A549 (cell line): ENCODE measurements at regions not wholly inside any gene's neighbourhood (a gene's known extent, or its start where the extent isn't known, plus 50 kb on each side); places are given as distances from the start of the nearest gene placed in this dataset.

Experiments
- ATAC-seq, 2 experiments: fragments of 200-7000 bp in 1 of 2; fragments of >200 bp in 1 of 2; cut with Nextera tagmentation in 1 of 2; cut with Tn5 transposase in 1 of 2; 3 replicates each; pipeline versions ENCODE4 v1.8.0 to v1.9.1; 2018 to 2020; ENCODE audit warnings: mild to moderate bottlenecking in 1 of 2, moderate library complexity in 1 of 2
- CTCF ChIA-PET: fragments of 300-600 bp; sonication (Branson Sonifier 250); formaldehyde crosslinking; extraction: SDS; loops from one replicate; lab custom pipeline; 2021; ENCODE audit warnings: antibody characterized with exemption, inconsistent platforms; lab: Yijun Ruan, JAX
- POLR2A ChIA-PET: fragments of 350-600 bp; formaldehyde crosslinking; extraction: SDS; loops from one replicate; lab custom pipeline; 2021; ENCODE audit warnings: antibody characterized with exemption, inconsistent platforms; lab: Yijun Ruan, JAX
- DNase-seq, 2 experiments: peaks; one replicate each; pipeline versions ENCODE4 v3.0.0 to v3.0.0-alpha.2; 2011 to 2016; ENCODE audit warnings: low read depth in 1 of 2, low spot score in 1 of 2
- FAIRE-seq: peaks from 2 replicates; lab custom pipeline; 2011; peaks lifted over from hg19 to GRCh38; lab: Jason Lieb, UNC
- H3K27ac ChIP-seq, 2 experiments: fragments of >200 bp; sonication (Bioruptor Twin); formaldehyde crosslinking; 3 replicates each; pipeline ENCODE4 v1.5.1; 2016 to 2017
- H3K4me1 ChIP-seq: fragments of >200 bp; sonication (Bioruptor Twin); formaldehyde crosslinking; 3 replicates; pipeline ENCODE4 v1.6.1; 2016
- H3K4me2 ChIP-seq: fragments of >200 bp; sonication (Bioruptor Twin); formaldehyde crosslinking; 3 replicates; pipeline ENCODE4 v1.6.1; 2016
- H3K4me3 ChIP-seq: fragments of >200 bp; sonication (Bioruptor Twin); formaldehyde crosslinking; 3 replicates; pipeline ENCODE4 v1.5.1; 2016
- H3K9me3 ChIP-seq: fragments of >200 bp; sonication (Bioruptor Twin); formaldehyde crosslinking; 3 replicates; pipeline ENCODE4 v1.6.1; 2016
- CBX2 ChIP-seq: fragments of 200-600 bp; sonication (generic); IDR thresholded peaks from 2 replicates; pipeline ENCODE4 v1.6.1; 2016; ENCODE audit warnings: low read depth, mild to moderate bottlenecking, borderline replicate concordance
- CHD4 ChIP-seq: fragments of 200-600 bp; sonication (generic); IDR thresholded peaks from 2 replicates; pipeline ENCODE4 v1.6.1; 2016; ENCODE audit warnings: antibody characterized with exemption, mild to moderate bottlenecking, borderline replicate concordance
- EP300 ChIP-seq, 2 experiments: fragments of >200 bp; sonication (Bioruptor Twin); formaldehyde crosslinking; IDR thresholded peaks; 2 replicates in 1 of 2; 3 replicates in 1 of 2; pipeline ENCODE4 v1.6.1; 2016 to 2017
- FOSL2 ChIP-seq, 2 experiments: fragments of 450-650 bp in 1 of 2; fragments of >200 bp in 1 of 2; sonication (Bioruptor Twin) in 1 of 2; formaldehyde crosslinking; IDR thresholded peaks; 2 replicates each; pipeline versions ENCODE4 v1.5.0 to v1.6.1; 2016 to 2020; ENCODE audit warnings: mild to moderate bottlenecking in 1 of 2, moderate library complexity in 1 of 2
- GATA3 ChIP-seq: IDR thresholded peaks from 2 replicates; pipeline ENCODE4 v1.6.1; 2012; ENCODE audit warnings: borderline replicate concordance
- HDAC2 ChIP-seq: fragments of 200-600 bp; sonication (generic); IDR thresholded peaks from 2 replicates; pipeline ENCODE4 v1.6.1; 2016
- HEYL ChIP-seq: fragments of 250-450 bp; sonication (Bioruptor Pico); IDR thresholded peaks from 2 replicates; pipeline ENCODE4 v1.8.0; 2021; ENCODE audit warnings: mild to moderate bottlenecking, moderate library complexity
- HOXB5 ChIP-seq: fragments of 250-450 bp; sonication (Bioruptor Pico); IDR thresholded peaks from 2 replicates; pipeline ENCODE4 v1.5.0; 2020; ENCODE audit warnings: mild to moderate bottlenecking, moderate library complexity
- JUNB ChIP-seq: fragments of >200 bp; sonication (Bioruptor Twin); formaldehyde crosslinking; IDR thresholded peaks from 2 replicates; pipeline ENCODE4 v1.6.1; 2016
- KDM1A ChIP-seq: fragments of 200-600 bp; sonication (generic); IDR thresholded peaks from 2 replicates; pipeline ENCODE4 v1.6.1; 2016; ENCODE audit warnings: low read depth, mild to moderate bottlenecking
- KDM5A ChIP-seq: fragments of 200-600 bp; sonication (generic); IDR thresholded peaks from 2 replicates; pipeline ENCODE4 v1.6.1; 2016; ENCODE audit warnings: antibody characterized with exemption, mild to moderate bottlenecking
- MAFK ChIP-seq: fragments of 450-650 bp; IDR thresholded peaks from 2 replicates; pipeline ENCODE4 v1.6.1; 2014; ENCODE audit not compliant: partially characterized antibody
- MAZ ChIP-seq: fragments of 150-350 bp; IDR thresholded peaks from 2 replicates; pipeline ENCODE4 v1.6.1; 2014; ENCODE audit warnings: antibody characterized with exemption, low read depth, low read length, borderline replicate concordance
- MYC ChIP-seq: IDR thresholded peaks from 2 replicates; pipeline ENCODE4 v1.6.1; 2012; ENCODE audit warnings: mild to moderate bottlenecking, inconsistent platforms, low read length, improper control_type of control experiment, borderline replicate concordance
- NPAS2 ChIP-seq: fragments of 250-450 bp; sonication (Bioruptor Pico); IDR thresholded peaks from 2 replicates; pipeline ENCODE4 v1.8.0; 2022; ENCODE audit warnings: mild to moderate bottlenecking, moderate library complexity, borderline replicate concordance
- NR3C1 ChIP-seq: fragments of >200 bp; sonication (Bioruptor Twin); formaldehyde crosslinking; IDR thresholded peaks from 3 replicates; pipeline ENCODE4 v1.6.1; 2017
- PHF8 ChIP-seq: fragments of 200-600 bp; sonication (generic); IDR thresholded peaks from 2 replicates; pipeline ENCODE4 v1.6.1; 2016; ENCODE audit warnings: low read depth, mild to moderate bottlenecking, antibody characterized with exemption, moderate library complexity, borderline replicate concordance
- RARB ChIP-seq: fragments of 250-450 bp; sonication (Bioruptor Pico); IDR thresholded peaks from 2 replicates; pipeline ENCODE4 v1.8.0; 2021; ENCODE audit warnings: mild to moderate bottlenecking, moderate library complexity
- SREBF2 ChIP-seq: fragments of 450-650 bp; IDR thresholded peaks from 2 replicates; pipeline ENCODE4 v1.6.1; 2014; ENCODE audit warnings: mild to moderate bottlenecking, moderate library complexity
- ZFP36 ChIP-seq: fragments of 450-650 bp; IDR thresholded peaks from 2 replicates; pipeline ENCODE4 v1.6.1; 2014; ENCODE audit warnings: borderline replicate concordance; ENCODE audit not compliant: partially characterized antibody
- ZSCAN20 ChIP-seq: fragments of 250-450 bp; sonication (Bioruptor Pico); IDR thresholded peaks from 2 replicates; pipeline ENCODE4 v1.8.0; 2022; ENCODE audit warnings: mild to moderate bottlenecking, moderate library complexity
- WGBS: methylation state at CpG from one replicate; pipeline ENCODE4 v1.1.6; 2017; ENCODE audit errors: missing lambda C conversion rate; 5-methylcytosine and 5-hydroxymethylcytosine counted together
- TF ChIP-seq, protein P1 (sequence below): fragments of 200-600 bp; sonication (generic); IDR thresholded peaks from 2 replicates; pipeline ENCODE4 v1.6.1; 2016; ENCODE audit warnings: antibody characterized with exemption, mild to moderate bottlenecking, moderate library complexity
- TF ChIP-seq, protein P2 (sequence below): fragments of 150-350 bp; IDR thresholded peaks from 2 replicates; pipeline ENCODE4 v1.6.1; 2014; ENCODE audit warnings: low read depth, mild to moderate bottlenecking, low read length

DNA sequence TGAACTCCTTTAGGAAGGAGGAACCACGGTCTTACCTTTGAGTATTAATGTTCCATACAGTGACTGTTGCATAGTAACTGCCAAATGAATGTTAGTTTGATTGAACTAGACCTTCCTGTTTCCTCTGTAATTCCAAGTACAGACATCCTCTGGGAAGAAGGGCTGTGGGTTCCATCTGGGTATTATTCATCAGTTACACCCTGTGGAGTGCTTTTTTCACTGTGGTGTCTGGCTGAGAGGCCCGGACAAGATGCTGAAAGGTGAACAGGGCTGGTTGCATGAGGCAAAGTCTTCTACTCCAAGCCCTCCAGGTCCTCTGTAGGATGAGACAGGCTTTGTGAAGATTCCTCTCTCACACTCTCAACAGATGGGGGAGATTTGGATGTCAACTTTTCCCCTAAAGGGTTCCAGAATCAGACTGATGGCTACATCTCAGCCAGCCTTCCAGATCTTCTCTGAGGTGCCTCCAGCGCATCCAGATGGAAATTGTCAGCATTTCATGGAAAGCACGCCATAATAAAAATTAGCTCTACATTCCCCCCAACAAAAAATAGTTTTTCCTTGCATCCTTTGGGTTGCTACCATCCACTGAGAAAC lies 230.9 kb downstream of the GAS1 start:
- CTCF ChIA-PET, result interaction anchor here (0.9 kb wide), 1 partner anchor 17 kb away, joined by 3 read pairs; no protein-coding TSS in a partner anchor
- FAIRE-seq, result no peak

DNA sequence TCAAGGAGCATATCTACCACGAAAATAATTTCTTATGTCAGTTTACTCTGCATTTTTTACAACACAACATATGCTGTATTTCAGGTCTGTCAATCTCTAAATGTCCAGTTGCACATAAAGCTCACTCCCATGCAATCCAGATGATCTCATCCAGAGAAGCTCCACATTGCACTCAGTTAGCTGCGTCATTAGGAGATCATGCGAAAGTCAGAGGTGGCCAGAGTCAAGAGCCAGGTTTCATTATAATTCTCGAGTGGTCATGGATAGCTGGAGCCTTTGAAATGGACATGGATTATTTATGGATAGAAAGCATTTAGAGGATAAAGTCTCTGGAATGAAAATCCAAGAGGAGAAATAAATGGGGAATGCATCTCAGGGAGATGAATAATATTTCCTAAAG lies 232.3 kb downstream of the GAS1 start:
- H3K4me1 ChIP-seq, result no peaks in the 10 kb centered on the region
- H3K9me3 ChIP-seq, result peaks cover 1% of the 10 kb centered on the region; the same call in 1 of the 3 replicates
- no peak overlapping the region for H3K4me3 ChIP-seq
- no peak for ATAC-seq
- ChIA-PET POLR2A (no interaction called here), CTCF (interaction anchor here (1.1 kb wide), 1 partner anchor 37 kb away, joined by 3 read pairs; no protein-coding TSS in a partner anchor)
- no peak for TF ChIP-seq HEYL (CRISPR knock-in tag)
- TF ChIP-seq MAZ, result no peak
- TF ChIP-seq NPAS2 (CRISPR knock-in tag), result no peak
- no peak for TF ChIP-seq EP300 (IDR thresholded peaks at IDR 0.05)
- no peak overlapping the region for H3K4me2 ChIP-seq
- FAIRE-seq, result no peak
- H3K27ac ChIP-seq, result no peak overlapping the region
- WGBS, result 1% methylated on average over 4 of the region's 4 CpGs
- no peak for DNase-seq

More for the DNA sequence above, 230.9 kb downstream of the GAS1 start:
- Histone ChIP-seq H3K4me1 (no peaks in the 10 kb centered on the region), H3K4me3 (no peak overlapping the region), H3K9me3 (peaks cover 8% of the 10 kb centered on the region; the same call in 1 of the 3 replicates), H3K4me2 (no peak overlapping the region), H3K27ac (no peak overlapping the region)
- DNase-seq (no peak), ATAC-seq (no peak)
- TF ChIP-seq KDM5A (no peak), KDM1A (no peak), SREBF2 (no peak), RARB (no peak), JUNB (no peak), NR3C1 (no peak), ZSCAN20 (CRISPR knock-in tag) (no peak), MYC (no peak), EP300 (IDR thresholded peaks at IDR 0.05) (no peak), MAFK (no peak), CBX2 (no peak), FOSL2 (IDR thresholded peaks at IDR 0.05) (no peak), FOSL2 (CRISPR knock-in tag; IDR thresholded peaks at IDR 0.05) (no peak), GATA3 (no peak), HDAC2 (no peak), ZFP36 (no peak), CHD4 (no peak), PHF8 (no peak), HOXB5 (CRISPR knock-in tag) (no peak)
- TF ChIP-seq, protein P1, sequence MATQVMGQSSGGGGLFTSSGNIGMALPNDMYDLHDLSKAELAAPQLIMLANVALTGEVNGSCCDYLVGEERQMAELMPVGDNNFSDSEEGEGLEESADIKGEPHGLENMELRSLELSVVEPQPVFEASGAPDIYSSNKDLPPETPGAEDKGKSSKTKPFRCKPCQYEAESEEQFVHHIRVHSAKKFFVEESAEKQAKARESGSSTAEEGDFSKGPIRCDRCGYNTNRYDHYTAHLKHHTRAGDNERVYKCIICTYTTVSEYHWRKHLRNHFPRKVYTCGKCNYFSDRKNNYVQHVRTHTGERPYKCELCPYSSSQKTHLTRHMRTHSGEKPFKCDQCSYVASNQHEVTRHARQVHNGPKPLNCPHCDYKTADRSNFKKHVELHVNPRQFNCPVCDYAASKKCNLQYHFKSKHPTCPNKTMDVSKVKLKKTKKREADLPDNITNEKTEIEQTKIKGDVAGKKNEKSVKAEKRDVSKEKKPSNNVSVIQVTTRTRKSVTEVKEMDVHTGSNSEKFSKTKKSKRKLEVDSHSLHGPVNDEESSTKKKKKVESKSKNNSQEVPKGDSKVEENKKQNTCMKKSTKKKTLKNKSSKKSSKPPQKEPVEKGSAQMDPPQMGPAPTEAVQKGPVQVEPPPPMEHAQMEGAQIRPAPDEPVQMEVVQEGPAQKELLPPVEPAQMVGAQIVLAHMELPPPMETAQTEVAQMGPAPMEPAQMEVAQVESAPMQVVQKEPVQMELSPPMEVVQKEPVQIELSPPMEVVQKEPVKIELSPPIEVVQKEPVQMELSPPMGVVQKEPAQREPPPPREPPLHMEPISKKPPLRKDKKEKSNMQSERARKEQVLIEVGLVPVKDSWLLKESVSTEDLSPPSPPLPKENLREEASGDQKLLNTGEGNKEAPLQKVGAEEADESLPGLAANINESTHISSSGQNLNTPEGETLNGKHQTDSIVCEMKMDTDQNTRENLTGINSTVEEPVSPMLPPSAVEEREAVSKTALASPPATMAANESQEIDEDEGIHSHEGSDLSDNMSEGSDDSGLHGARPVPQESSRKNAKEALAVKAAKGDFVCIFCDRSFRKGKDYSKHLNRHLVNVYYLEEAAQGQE, result no peak
- TF ChIP-seq, protein P2, sequence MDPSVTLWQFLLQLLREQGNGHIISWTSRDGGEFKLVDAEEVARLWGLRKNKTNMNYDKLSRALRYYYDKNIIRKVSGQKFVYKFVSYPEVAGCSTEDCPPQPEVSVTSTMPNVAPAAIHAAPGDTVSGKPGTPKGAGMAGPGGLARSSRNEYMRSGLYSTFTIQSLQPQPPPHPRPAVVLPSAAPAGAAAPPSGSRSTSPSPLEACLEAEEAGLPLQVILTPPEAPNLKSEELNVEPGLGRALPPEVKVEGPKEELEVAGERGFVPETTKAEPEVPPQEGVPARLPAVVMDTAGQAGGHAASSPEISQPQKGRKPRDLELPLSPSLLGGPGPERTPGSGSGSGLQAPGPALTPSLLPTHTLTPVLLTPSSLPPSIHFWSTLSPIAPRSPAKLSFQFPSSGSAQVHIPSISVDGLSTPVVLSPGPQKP, result no peak
- POLR2A ChIA-PET, result no interaction called here
- 3% methylated on average over 4 of the region's 4 CpGs for WGBS
